Ovary (tissue), 7 donors: ENCODE measurements at regions not wholly inside any gene's neighbourhood (a gene's known extent, or its start where the extent isn't known, plus 50 kb on each side); places are given as distances from the start of the nearest gene placed in this dataset.

Experiments
- DNase-seq, 5 donors: peaks; one replicate each; pipeline ENCODE4 v3.0.0-alpha.2; 2019 to 2020
- H3K27ac ChIP-seq, 2 donors: fragments of 200-600 bp; one replicate each; pipeline versions ENCODE4 v1.5.1 to v1.8.0; 2019 to 2022
- H3K27me3 ChIP-seq: fragments of 200-600 bp; one replicate; pipeline ENCODE4 v1.8.0; 2022
- H3K36me3 ChIP-seq: fragments of 200-600 bp; sonication (generic); one replicate; pipeline ENCODE4 v1.5.1; 2019
- H3K4me1 ChIP-seq: one replicate; pipeline ENCODE4 v1.8.1; 2013; ENCODE audit warnings: mild to moderate bottlenecking, moderate library complexity; ENCODE audit not compliant: insufficient read depth
- H3K4me3 ChIP-seq: fragments of 200-600 bp; sonication (generic); one replicate; pipeline ENCODE4 v1.5.1; 2017
- H3K9me3 ChIP-seq, 2 donors: fragments of 200-600 bp in 1 of 2; sonication (generic) in 1 of 2; one replicate each; pipeline versions ENCODE4 v1.5.1 to v1.8.1; 2013 to 2019; ENCODE audit warnings: mild to moderate bottlenecking in 1 of 2, moderate library complexity in 1 of 2
- EP300 ChIP-seq: sonication (generic); formaldehyde crosslinking; IDR thresholded peaks from one replicate; pipeline ENCODE4 v1.6.1; 2017; ENCODE audit warnings: antibody characterized with exemption
- POLR2A ChIP-seq: fragments of 450-650 bp; IDR thresholded peaks from one replicate; pipeline ENCODE4 v1.6.1; 2017; ENCODE audit warnings: antibody characterized with exemption, mild to moderate bottlenecking, moderate library complexity
- WGBS, 3 donors: extraction: QIAGEN DNeasy Blood & Tissue Kit in 1 of 3; methylation state at CpG; one replicate each; pipeline versions ENCODE4 v1.1.5 to v1.1.7; 2013 to 2017; 5-methylcytosine and 5-hydroxymethylcytosine counted together
- intact Hi-C, 4 donors: fragments of 100-400 bp; cut with DNase I; formaldehyde crosslinking; loops; one replicate each; pipeline versions ENCODE4 v1.11.0 to v1.15.1; 2022 to 2023
- TF ChIP-seq, protein P1 (sequence below), 3 donors: fragments of 450-650 bp in 2 of 3; fragments of 200-600 bp in 1 of 3; IDR thresholded peaks; one replicate each; pipeline versions ENCODE4 v1.5.1 to v1.8.0; 2016 to 2022; ENCODE audit warnings: antibody characterized with exemption in 3 of 3, mild to moderate bottlenecking in 1 of 3
- donor health status: DM: no; HTN: no; CAD: no; lungs with moderate emphysema.
- donor health status: DM: no; HTN: no; CAD: no.
- donor health status: Bipolar disorder and iron deficiency.
- donor health status: DM: no; HTN: no; CAD: no.
- donor health status: DM: yes; HTN: yes; CAD: no.

DNA sequence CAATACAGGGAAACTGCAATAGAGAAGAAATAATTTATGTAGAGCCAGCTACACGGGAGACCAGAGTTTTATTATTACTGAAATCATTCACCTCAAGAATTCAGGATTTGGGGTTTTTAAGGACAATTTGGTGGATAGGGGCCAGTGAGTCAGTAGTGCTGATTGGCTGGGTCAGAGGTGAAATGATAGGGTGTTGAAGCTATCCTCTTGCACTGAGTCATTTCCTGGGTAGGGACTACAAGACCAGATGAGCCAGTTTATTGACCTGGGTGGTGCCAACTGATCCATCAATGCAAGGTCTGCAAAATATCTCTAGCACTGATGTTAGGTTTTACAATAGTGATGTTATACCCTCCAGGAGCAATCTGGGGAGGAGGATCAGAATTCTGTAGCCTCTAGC, 486.3 kb downstream of the LRIG3 start:
- Histone ChIP-seq H3K27me3 (no peaks in the 10 kb centered on the region), H3K9me3 (no peaks in the 10 kb centered on the region), H3K27ac (no peak overlapping the region), H3K4me3 (no peak overlapping the region), H3K4me1 (no peaks in the 10 kb centered on the region), H3K36me3 (no peaks in the 10 kb centered on the region)
- intact Hi-C loops, result no loop called here
- TF ChIP-seq, protein P1, sequence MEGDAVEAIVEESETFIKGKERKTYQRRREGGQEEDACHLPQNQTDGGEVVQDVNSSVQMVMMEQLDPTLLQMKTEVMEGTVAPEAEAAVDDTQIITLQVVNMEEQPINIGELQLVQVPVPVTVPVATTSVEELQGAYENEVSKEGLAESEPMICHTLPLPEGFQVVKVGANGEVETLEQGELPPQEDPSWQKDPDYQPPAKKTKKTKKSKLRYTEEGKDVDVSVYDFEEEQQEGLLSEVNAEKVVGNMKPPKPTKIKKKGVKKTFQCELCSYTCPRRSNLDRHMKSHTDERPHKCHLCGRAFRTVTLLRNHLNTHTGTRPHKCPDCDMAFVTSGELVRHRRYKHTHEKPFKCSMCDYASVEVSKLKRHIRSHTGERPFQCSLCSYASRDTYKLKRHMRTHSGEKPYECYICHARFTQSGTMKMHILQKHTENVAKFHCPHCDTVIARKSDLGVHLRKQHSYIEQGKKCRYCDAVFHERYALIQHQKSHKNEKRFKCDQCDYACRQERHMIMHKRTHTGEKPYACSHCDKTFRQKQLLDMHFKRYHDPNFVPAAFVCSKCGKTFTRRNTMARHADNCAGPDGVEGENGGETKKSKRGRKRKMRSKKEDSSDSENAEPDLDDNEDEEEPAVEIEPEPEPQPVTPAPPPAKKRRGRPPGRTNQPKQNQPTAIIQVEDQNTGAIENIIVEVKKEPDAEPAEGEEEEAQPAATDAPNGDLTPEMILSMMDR (IDR thresholded peaks at IDR 0.05), result no peak
- no peak for TF ChIP-seq EP300
- TF ChIP-seq POLR2A, result no peak
- DNase-seq, result no peak
- WGBS, 3 donors, result 59 to 72% (median 70%) methylated on average over 1 of the region's 1 CpG

DNA sequence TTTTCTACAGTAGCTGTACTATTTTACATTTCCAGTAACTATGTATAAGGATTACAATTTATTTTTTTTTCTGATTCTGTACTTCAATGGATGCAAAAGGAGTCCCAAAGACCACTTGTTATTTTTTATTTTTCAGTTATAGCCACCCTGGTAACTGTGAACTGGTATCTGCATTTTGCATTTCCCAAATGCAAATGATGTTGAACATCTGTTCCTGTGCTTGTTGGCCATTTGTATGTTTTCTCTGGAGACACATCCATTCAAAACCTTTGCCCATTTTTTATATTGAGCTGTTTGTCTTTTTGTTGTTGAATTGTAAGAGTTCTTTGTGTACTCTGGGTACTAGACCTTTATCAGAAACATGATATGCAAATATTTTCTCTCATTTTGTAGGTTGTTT, 485.6 kb downstream of the LRIG3 start:
- H3K27me3 ChIP-seq, result no peaks in the 10 kb centered on the region
- intact Hi-C loops, result loop anchor here in 1 of 4 donors (5.0 kb wide), 1 partner anchor 702 kb away; no protein-coding TSS in a partner anchor
- H3K27ac ChIP-seq, result no peak overlapping the region
- no peak for DNase-seq
- no peaks in the 10 kb centered on the region for H3K9me3 ChIP-seq
- H3K4me3 ChIP-seq, result no peak overlapping the region
- TF ChIP-seq, protein P1 (IDR thresholded peaks at IDR 0.05), result no peak
- TF ChIP-seq EP300 (no peak), POLR2A (no peak)
- H3K36me3 ChIP-seq, result no peaks in the 10 kb centered on the region
- no peaks in the 10 kb centered on the region for H3K4me1 ChIP-seq

DNA sequence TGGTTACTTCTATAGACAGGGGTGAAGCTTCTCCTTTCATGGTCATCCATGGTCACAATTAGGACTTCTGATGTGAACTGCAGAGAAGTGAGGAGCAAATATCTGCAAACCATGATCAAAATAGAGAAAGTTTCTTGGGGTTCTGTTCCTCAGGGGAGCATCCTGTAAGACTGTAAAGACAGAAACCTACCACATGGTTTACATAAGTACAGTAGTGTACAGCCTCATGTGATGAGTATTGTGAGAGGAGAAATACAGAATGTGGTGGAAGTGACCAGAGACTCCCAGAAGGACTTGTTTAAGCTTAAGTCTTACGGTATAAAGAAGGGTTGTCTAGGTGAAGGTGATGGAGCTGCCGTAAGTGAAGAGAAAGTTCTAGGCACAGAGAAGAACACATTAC, 484.7 kb downstream of the LRIG3 start:
- H3K27me3 ChIP-seq, result no peaks in the 10 kb centered on the region
- no peaks in the 10 kb centered on the region for H3K36me3 ChIP-seq
- no peaks in the 10 kb centered on the region for H3K9me3 ChIP-seq
- intact Hi-C loops, result loop anchor here in 1 of 4 donors (5.0 kb wide), 1 partner anchor 703 kb away; no protein-coding TSS in a partner anchor
- DNase-seq, result no peak
- H3K4me1 ChIP-seq, result no peaks in the 10 kb centered on the region
- no peak overlapping the region for H3K4me3 ChIP-seq
- TF ChIP-seq, protein P1 (IDR thresholded peaks at IDR 0.05), result no peak
- no peak for TF ChIP-seq EP300
- no peak for TF ChIP-seq POLR2A
- no peak overlapping the region for H3K27ac ChIP-seq
- WGBS, 3 donors, result 98 to 99% (median 98%) methylated on average over 2 of the region's 2 CpGs

DNA sequence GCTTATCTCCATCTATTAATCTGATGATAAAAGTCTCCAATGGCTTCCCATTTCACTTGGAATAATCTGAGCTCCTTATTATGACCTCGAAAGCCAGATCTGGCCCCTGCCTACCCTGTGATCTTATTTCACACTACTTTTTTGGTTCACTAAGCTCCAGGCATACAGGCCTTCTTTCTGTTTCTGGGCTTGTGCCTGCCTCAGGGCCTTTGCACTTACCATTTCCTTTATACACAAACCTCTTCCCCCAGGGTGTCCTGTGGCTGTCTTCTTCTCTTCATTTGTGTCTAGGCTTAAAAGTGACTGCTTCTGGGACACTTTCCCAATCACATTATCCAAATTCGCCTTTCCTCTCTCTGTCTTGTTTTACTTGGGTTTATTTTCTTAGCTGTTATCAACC, 478.8 kb downstream of the LRIG3 start:
- H3K4me1 ChIP-seq, result no peaks in the 10 kb centered on the region
- no peak for DNase-seq
- H3K4me3 ChIP-seq, result no peak overlapping the region
- no peaks in the 10 kb centered on the region for H3K27me3 ChIP-seq
- no peak overlapping the region for H3K27ac ChIP-seq
- no peaks in the 10 kb centered on the region for H3K9me3 ChIP-seq
- no peak for TF ChIP-seq EP300
- TF ChIP-seq, protein P1 (IDR thresholded peaks at IDR 0.05), result no peak
- TF ChIP-seq POLR2A, result no peak
- H3K36me3 ChIP-seq, result no peaks in the 10 kb centered on the region
- 82 to 89% (median 86%) methylated on average over 2 of the region's 2 CpGs for WGBS, 3 donors
- intact Hi-C loops, result no loop called here
